Skeletal muscle cell (primary cell): ENCODE measurements at regions not wholly inside any gene's neighbourhood (a gene's known extent, or its start where the extent isn't known, plus 50 kb on each side); places are given as distances from the start of the nearest gene placed in this dataset.

Source experiments
- DNase-seq: peaks from one replicate; pipeline ENCODE4 v3.0.0-alpha.2; 2010; ENCODE audit warnings: low read depth
- H3K4me3 ChIP-seq: 2 replicates; pipeline ENCODE4 v1.5.1; 2011; ENCODE audit warnings: low read depth, mild to moderate bottlenecking, control low read depth, low read length, moderate library complexity

DNA sequence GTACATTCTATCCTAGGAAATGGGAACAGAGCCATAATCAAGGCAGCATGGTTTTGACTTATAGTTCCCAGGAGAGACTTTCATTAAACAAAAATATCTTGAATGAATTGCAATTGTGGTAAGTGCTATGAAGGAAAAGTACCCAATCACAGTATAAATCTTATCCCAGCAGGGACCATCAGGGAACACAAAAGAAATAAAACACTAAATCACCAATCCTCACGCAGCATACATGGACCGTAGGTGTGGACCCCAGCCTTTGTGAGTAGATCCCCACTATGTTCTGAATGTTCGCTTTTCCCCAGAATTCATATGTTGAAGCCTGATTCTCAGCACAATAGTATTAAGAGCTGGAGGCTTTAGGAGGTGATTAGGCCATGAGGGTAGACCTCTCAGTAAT is 925.0 kb upstream of the RBFOX1 start:
- no peak for DNase-seq
- no peak overlapping the region for H3K4me3 ChIP-seq

DNA sequence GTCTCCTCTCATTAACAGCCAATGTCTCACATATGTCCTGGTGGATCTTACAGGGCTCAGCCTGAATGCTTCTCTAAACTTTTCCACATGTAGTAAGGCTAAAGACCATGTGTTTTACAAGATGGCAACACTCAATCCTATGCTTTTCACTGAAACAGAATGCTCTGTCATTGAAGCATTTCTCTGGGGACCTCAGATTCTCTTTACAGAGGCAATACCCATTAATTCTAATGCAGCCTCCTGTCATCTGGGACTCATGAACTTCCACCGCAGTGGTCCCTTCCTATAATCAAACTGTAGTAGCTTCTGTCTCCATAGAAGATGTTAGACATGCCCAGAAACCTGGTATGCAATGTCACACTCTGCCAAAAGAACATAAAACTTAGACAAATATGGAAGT is 926.6 kb upstream of the RBFOX1 start:
- no peak for DNase-seq
- H3K4me3 ChIP-seq, result no peak overlapping the region

DNA sequence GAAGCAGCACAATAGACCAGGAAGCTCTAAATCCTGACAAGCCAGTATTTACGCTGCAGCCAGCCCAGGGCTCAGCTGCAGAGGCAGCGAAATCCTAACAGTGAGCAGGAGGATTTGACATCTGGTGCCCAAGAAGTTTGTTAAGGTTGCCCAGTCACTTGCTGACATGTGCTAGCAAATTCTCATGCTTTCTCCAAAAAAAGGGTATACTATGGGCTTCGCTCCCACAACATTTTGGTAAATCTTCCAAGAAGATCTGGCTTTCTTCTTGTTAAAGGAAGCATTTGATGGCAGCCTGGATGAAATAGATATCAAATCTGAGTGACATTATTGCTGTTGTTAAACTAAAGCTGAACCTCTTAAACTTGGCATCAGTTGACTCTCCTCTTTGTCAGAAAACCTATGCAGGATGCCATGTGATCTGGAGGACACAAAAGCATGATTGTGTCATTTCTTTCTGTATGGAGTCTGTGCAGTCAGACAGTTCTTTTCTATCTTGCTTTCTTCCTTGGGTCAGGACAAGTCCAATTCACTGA is 949.7 kb upstream of the RBFOX1 start:
- DNase-seq, result no peak
- no peak overlapping the region for H3K4me3 ChIP-seq

DNA sequence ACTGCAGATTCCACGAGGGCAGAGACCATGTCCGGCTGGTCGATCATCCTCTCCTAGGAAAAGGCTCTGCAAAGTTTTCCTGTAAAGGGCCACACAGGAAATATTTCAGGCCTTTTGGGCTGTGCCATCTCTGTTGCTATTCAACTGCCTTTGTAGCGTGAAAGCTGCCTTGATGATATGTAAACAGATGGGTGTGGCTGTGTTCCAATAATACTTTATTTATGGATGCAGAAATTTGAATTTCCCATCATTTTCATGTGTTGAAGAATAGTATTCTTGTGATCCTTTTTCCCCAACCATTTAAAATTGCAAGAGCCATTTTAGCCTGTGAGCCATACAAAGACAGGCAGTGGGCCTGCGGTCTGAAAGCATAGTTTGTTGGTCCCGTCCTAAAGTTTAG is 950.7 kb upstream of the RBFOX1 start:
- no peak overlapping the region for H3K4me3 ChIP-seq
- no peak for DNase-seq

DNA sequence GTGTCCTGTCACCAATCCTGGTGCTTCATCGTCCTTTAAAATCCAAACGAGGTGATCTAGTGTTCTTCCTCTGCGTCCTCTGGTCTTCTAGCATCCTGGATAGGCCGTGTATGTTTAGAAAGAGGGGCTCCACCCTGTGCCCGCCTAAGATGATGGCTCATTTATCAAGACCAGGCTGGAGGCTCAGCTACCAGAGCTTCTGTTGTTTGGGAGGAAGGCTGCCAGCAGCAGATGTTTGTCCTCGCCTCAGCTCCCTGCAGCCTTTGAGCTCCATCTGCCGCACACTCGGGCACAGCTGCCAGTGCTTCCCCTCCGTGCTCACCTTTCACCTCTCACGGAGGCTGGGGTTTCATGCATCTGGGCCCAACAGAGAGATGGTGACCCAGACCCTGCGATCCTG is 954.7 kb upstream of the RBFOX1 start:
- DNase-seq, result no peak
- H3K4me3 ChIP-seq, result no peak overlapping the region

DNA sequence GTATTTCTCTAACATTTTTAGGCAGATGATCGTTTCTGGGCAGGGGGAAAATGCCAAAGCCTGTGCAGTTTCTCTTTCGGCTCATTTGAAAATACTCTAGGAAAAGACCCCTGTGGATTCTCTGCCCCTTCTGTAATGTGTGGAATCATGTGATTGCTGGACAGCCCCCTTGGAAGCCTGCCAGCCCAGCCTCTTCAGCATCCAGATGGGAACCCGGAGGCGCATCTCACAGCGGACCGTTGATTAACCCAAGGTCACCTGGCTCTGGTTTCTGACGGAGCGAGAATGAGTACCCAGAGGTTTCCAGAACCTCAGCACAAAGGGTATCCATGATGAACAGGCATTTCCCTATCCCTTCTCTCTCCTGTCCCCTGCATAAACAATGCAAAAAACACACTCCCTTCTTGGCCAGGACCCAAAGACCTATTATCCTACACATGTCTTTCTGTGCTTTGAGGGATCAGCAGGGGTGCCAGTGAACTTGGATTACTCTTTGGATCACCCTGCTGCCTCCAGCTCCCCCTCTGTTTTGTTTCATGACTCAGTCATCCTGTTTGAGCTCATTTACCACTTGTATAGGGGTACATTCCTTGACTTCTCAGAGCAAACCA is 957.1 kb upstream of the RBFOX1 start:
- H3K4me3 ChIP-seq, result no peak overlapping the region
- no peak for DNase-seq

DNA sequence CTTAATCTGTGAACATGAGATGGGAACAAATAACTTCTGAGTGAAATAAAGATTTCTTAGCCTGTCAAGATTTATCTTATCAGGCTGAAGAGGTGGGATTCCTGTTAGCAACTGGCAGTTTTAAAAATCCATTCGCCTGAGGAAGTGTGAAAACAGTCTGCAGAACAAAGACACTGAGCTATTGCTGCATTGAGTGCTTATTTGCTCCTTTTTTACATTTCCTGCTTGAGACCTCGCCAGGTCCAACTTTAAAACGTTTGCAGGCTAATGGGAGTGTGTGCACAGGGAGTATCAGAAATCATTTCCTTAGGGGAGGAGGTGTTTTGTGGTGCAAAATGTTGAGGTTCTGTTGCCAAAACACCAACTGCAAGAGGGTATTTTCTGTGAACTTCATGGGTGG is 957.8 kb upstream of the RBFOX1 start:
- no peak for DNase-seq
- no peak overlapping the region for H3K4me3 ChIP-seq

DNA sequence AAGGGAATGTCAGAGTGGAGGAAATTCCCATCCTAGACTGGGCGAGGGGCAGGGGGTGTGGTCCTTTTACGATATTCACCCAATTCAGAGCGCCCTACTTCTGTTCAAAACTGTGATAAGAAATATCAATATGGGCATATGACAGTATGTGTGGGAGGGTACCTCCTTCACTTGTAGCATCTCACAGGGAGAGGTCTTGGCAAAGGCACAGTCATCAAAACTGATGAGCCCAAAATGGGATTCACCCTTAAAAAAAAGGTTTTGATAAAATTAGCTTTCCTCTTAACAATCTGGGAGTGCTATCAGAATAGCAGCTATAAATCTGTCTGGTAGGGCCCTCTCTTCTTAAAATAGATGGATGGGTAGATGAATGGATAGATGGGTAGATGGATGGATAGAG is 967.8 kb upstream of the RBFOX1 start:
- DNase-seq, result no peak
- H3K4me3 ChIP-seq, result no peak overlapping the region

DNA sequence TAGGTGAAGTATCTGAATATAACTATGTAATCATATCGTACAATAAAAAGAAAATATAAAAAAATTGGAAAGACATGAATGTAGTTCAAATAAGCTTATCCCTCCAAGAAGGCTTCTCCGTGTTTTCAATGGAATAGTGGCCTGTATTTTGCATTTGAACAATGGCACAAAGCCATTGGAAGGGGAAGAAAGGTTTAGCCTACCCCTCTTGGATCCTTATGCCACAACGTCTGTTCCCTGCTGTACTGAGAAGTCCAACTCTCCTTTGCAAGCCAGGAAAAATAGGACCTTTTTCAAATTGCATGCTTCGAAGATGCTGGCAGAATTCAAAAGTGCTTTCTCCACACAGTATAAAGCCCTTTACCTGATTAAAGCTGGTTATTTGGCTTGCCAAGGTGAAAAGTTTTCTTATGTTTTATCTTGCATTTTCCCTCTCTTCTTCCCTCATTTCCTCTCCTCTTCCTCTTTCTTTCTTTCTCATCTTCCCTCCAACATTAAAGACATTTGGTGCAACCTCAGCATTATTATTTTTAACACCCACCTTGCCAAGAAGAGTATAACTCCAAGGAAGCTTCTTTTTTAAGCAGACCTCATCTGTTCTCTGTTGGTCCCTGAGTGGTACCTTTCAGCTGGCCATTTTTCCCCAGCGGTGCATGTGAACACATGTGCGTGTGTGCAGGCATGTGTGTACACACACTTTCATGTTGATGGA is 968.6 kb upstream of the RBFOX1 start:
- H3K4me3 ChIP-seq, result no peak overlapping the region
- DNase-seq, result no peak

DNA sequence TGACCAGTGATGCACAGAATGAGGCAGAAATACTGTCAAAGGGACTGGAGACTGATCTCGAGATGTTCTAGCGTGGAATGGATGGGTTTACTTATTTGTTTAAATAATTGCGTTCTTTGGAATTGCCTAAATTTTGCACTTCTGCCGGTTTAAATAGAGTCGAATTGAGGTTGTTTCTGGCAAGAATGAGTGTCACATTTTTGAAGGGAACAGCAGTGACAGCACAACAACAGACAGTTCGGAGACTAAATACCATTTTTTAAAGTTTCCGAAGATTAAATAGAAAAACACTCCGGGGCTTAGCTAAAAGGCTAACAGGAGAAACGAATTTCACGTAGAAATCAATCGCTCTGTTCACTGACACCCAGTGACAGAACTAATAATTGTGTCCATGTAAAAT is 969.2 kb upstream of the RBFOX1 start:
- no peak overlapping the region for H3K4me3 ChIP-seq
- no peak for DNase-seq

DNA sequence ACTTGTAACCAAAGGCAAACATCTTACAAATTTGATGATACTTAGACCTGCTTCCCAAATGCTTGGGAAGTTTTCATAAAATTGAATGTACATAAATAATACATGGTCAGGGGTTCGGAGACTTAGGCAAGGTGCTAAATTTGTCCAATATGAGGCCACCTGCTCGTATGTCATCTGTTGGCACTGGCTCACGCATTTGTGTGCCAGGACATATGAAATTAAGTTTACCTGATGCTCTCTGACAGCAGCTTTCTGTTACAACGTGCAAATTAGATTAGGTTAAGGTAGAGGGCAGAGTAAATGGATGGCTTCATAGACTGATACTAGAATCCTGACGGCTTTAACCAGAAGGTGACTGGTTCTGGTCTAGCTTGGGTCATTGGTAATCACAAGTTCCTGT is 970.3 kb upstream of the RBFOX1 start:
- DNase-seq, result no peak
- H3K4me3 ChIP-seq, result no peak overlapping the region

DNA sequence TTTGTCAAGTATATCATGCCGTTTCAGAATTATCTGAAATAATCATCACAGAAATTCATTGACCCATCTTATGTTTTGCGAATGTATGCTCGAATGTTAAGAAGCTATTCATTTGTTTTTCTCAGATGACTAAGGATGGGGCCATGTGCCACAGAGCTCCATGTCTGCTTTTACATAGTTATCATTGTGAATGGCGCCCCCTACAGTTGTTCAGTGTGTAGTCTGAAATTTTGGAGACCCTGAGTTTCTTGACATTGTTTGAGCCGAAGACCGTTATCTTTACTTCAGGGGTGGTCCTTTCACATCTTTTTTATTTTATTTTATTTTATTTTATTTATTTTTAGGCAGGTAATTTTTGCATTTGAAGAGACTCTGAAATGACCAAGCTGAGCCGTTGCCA is 972.0 kb upstream of the RBFOX1 start:
- H3K4me3 ChIP-seq, result no peak overlapping the region
- DNase-seq, result no peak

DNA sequence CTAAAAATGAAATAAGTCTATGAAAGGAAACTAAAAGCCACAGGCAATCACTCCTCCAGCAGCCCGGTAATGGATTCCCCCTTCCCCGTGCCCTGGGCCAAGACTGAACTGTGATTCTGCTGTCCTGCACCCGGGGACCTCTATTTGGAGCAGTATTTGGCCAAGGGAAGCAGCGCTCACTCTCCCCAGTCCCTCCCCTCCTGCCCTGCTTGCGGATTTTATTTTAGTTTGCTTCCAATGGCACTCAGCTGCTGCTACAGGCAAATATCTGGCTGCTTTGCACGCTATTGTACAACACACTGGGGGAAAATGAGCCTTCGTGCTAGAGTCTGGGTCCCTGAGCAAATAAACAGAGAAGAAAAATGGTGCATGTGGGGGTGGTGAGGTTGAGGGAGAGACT is 975.7 kb upstream of the RBFOX1 start:
- H3K4me3 ChIP-seq, result no peak overlapping the region
- DNase-seq, result no peak

DNA sequence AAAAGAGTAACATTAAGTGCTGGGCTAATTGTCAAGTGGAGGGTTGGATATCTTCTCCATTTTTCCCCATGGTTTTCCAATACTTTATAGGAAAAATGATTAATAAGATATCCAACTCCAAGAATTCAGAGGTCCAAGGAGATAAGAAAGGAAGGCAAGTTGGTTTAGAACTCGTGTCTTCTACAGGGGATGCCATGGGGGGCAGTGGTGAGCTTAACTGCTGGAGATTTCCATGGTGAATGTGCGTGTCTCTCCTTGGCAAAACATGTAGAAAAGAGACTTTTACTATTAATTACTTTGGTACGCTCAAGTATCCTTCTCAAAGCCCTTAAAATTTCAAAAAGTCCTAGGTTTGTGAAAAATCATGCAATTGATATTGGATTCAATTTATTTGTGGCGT is 982.9 kb upstream of the RBFOX1 start:
- no peak for DNase-seq
- no peak overlapping the region for H3K4me3 ChIP-seq

DNA sequence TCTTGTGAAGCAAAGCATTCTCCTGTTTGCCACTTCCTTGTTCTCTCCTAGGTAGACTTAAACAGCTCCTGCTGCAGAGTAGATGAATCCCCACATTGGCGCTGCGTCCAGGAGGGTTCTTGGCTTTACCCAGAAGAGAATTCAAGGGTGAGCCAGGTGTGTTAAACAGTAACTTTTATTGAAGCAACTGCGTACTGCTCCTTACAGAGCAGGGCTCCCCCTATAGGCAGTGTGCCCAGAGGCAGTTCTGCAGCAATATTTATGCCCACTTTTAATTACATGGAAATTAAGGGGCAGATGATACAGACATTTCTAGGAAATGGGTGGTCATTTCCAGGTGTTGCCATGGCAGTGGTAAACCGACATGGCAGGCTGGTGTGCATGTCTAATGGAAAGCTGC is 987.6 kb upstream of the RBFOX1 start:
- no peak for DNase-seq
- no peak overlapping the region for H3K4me3 ChIP-seq

DNA sequence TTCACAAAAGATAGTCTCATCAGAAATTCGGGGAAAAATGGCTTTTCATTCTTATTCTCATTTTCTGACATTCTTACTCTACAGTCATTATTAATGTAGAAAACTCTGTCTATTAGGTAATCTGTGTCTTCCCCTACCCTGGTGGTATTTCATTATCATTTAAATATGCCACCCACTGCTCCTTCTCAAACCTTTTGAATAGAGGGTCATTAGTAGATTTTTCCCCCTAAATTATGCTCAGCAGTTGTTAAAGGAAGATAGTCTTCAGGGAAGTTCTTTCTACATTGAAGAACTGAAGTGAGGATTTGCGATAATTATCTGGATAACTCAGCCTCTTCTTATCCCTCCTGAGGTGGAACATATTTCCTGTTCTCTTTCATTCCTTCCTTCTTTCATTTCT is 989.5 kb upstream of the RBFOX1 start:
- DNase-seq, result no peak

DNA sequence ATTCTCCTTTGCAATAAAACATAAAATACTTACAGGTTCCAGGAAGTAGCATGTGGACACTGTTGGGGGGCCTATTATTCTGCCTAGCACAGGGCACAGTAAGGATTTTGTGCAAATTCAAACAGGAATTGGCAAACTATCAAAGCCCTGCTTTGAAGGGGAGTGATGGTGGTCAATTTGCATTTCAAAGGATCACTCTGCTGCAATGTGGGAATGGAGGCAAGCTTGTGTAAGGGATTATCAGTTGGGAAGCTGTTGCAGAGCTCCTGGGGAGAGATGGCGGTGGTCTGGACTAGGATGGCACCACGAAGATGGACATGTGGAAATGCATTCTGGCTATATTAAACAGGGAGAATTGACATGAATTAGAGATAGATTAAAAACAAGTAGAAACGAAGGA is 990.7 kb upstream of the RBFOX1 start:
- DNase-seq, result no peak
- H3K4me3 ChIP-seq, result no peak overlapping the region

More for the DNA sequence above, 989.5 kb upstream of the RBFOX1 start:
- no peak overlapping the region for H3K4me3 ChIP-seq

DNA sequence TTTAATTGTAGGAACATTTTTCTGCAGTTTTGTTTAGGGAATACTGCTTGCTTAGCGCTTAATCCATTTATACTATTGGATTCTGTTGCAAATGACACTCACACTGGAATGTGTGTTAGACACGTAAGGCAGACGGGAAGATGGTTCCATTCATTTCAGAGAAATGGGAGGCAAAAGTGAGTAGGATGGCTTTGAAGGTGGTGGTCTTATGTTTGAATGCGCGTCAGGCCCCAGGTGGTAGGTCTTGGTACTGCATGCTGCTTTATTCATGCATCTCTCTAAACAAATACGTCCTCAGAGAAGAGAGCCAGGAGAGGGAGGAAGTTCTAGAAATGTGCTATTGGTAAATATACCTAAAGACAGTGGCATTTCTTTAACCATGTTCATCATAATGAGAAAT is 997.6 kb upstream of the RBFOX1 start:
- no peak for DNase-seq
- no peak overlapping the region for H3K4me3 ChIP-seq

DNA sequence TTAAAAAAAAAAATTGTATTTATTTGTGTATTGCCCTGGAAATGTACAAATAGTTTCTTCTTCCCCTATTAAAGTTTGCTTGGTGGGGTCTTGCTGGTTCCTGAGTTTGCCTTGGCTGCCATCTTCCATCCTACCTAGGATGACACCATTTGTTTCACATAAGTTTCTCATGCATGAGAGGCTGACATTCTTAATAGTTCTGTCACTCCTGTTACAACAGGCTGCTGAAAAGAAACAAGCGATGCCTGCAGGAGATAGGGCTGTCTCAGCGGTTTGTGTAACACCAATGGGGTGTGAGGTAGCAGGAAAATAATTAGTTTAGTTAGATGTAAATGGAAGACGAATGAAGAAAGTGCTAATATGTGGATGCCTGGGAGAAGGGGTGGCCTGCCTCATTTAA is 1000.9 kb upstream of the RBFOX1 start:
- DNase-seq, result no peak
- no peak overlapping the region for H3K4me3 ChIP-seq

DNA sequence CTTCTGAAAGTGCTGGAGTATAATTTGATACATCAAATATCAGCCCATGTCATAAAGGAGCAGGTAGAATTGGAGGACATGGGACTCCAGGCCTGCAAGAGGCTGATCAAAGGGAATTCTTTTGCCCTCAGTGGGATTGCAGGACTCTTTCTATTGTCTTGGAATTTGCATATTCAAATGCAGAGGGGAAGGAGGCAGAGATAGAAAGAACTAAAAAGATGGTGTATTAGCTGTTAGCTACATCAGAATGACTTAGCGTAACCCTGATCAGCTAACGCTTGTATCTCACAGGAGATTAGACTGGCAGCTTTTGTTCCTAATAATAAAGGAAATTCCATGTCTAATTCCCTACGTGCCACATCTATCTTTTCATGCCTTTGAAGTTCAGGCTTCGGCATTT is 1014.7 kb upstream of the RBFOX1 start:
- no peak overlapping the region for H3K4me3 ChIP-seq
- DNase-seq, result no peak

DNA sequence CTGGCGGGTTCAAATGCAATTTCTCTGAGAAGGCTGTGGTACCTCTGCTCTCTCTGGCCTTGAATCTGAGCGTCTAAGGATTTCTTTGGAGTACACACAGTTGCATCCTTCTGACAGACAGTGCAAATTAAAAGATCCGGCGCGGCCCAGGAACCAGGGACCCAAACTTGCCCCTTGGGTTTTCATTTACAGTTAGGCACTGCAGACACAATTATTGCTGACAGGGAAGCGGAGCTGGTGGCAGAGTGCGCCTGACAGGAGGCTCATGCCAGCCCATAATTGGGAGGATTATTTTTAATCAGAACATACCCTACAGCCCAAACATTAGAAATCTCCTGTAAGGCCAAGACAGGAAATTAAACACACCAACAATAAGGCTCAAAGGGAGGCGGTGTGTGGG is 1023.4 kb upstream of the RBFOX1 start:
- H3K4me3 ChIP-seq, result no peak overlapping the region
- no peak for DNase-seq
